ENCODE measurements at regions not wholly inside any gene's neighbourhood (a gene's known extent, or its start where the extent isn't known, plus 50 kb on each side); places are given as distances from the start of the nearest gene placed in this dataset.
A peak's percentile ranks its signal among the peaks of the same experiment; 100 is the strongest.

- no peak overlapping the region for H3K4me2 ChIP-seq (ENCODE audit: low read length)
- no peaks in the 10 kb centered on the region for H3K4me1 ChIP-seq (ENCODE audit: insufficient read depth, low read length)
- no peak for TF ChIP-seq EZH2 (IDR thresholded peaks at IDR 0.05; ENCODE audit: insufficient read depth, low read length)
- TF ChIP-seq, protein P1, sequence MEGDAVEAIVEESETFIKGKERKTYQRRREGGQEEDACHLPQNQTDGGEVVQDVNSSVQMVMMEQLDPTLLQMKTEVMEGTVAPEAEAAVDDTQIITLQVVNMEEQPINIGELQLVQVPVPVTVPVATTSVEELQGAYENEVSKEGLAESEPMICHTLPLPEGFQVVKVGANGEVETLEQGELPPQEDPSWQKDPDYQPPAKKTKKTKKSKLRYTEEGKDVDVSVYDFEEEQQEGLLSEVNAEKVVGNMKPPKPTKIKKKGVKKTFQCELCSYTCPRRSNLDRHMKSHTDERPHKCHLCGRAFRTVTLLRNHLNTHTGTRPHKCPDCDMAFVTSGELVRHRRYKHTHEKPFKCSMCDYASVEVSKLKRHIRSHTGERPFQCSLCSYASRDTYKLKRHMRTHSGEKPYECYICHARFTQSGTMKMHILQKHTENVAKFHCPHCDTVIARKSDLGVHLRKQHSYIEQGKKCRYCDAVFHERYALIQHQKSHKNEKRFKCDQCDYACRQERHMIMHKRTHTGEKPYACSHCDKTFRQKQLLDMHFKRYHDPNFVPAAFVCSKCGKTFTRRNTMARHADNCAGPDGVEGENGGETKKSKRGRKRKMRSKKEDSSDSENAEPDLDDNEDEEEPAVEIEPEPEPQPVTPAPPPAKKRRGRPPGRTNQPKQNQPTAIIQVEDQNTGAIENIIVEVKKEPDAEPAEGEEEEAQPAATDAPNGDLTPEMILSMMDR (IDR thresholded peaks at IDR 0.05; ENCODE audit: insufficient read depth, low read depth, low read length): no peak
- no peaks in the 10 kb centered on the region for H3K27me3 ChIP-seq (ENCODE audit: insufficient read depth, low read length)
- DNase-seq (ENCODE audit: low read depth) (peak; percentile 43), FAIRE-seq (no peak)
- no peaks in the 10 kb centered on the region for H3K79me2 ChIP-seq (ENCODE audit: insufficient read depth, low read length)
- H3K27ac Mint-ChIP-seq (ENCODE audit: unreplicated experiment): no peak overlapping the region
- no peaks in the 10 kb centered on the region for H3K9me3 Mint-ChIP-seq (ENCODE audit: unreplicated experiment)
- no peak overlapping the region for H3K9ac ChIP-seq (ENCODE audit: low read length)
- H3K36me3 ChIP-seq (ENCODE audit: insufficient read depth, low read length): no peaks in the 10 kb centered on the region
- no peak overlapping the region for H3K4me3 Mint-ChIP-seq (ENCODE audit: unreplicated experiment)
- H3K36me3 Mint-ChIP-seq (ENCODE audit: low read depth, unreplicated experiment): no peaks in the 10 kb centered on the region
- H3K27ac ChIP-seq (ENCODE audit: low read depth, low read length): no peak overlapping the region
- H3K4me1 Mint-ChIP-seq (ENCODE audit: low read depth, unreplicated experiment): no peaks in the 10 kb centered on the region
- no peak overlapping the region for H2AFZ ChIP-seq (ENCODE audit: low read depth, low read length)
- H3K4me3 ChIP-seq (ENCODE audit: insufficient read depth, low read depth, low read length): no peak overlapping the region
- H4K20me1 ChIP-seq (ENCODE audit: insufficient read depth, low read length): no peaks in the 10 kb centered on the region
- H3K27me3 Mint-ChIP-seq (ENCODE audit: low read depth, unreplicated experiment): no peaks in the 10 kb centered on the region
- H3K9me3 ChIP-seq (ENCODE audit: insufficient read depth, low read depth, low read length): no peaks in the 10 kb centered on the region
These were observed 144.4 kb downstream of the SEC23A start for GRCh38 chr14:38958589-38958988.

GRCh38 chr14:38951451-38951850 lies 151.6 kb downstream of the SEC23A start:
- H3K27me3 Mint-ChIP-seq (ENCODE audit: low read depth, unreplicated experiment): no peaks in the 10 kb centered on the region
- H3K36me3 Mint-ChIP-seq (ENCODE audit: low read depth, unreplicated experiment): no peaks in the 10 kb centered on the region
- H3K79me2 ChIP-seq (ENCODE audit: insufficient read depth, low read length): no peaks in the 10 kb centered on the region
- no peaks in the 10 kb centered on the region for H3K9me3 ChIP-seq (ENCODE audit: insufficient read depth, low read depth, low read length)
- no peak overlapping the region for H3K9ac ChIP-seq (ENCODE audit: low read length)
- peak; percentile 70 for DNase-seq (ENCODE audit: low read depth)
- no peaks in the 10 kb centered on the region for H3K36me3 ChIP-seq (ENCODE audit: insufficient read depth, low read length)
- H3K4me1 ChIP-seq (ENCODE audit: insufficient read depth, low read length): peaks cover 6% of the 10 kb centered on the region
- H3K4me1 Mint-ChIP-seq (ENCODE audit: low read depth, unreplicated experiment): peaks cover 7% of the 10 kb centered on the region
- H3K9me3 Mint-ChIP-seq (ENCODE audit: unreplicated experiment): no peaks in the 10 kb centered on the region
- no peaks in the 10 kb centered on the region for H4K20me1 ChIP-seq (ENCODE audit: insufficient read depth, low read length)
- H3K4me2 ChIP-seq (ENCODE audit: low read length): no peak overlapping the region
- TF ChIP-seq EZH2 (IDR thresholded peaks at IDR 0.05; ENCODE audit: insufficient read depth, low read length): no peak
- TF ChIP-seq, protein P1 (IDR thresholded peaks at IDR 0.05; ENCODE audit: insufficient read depth, low read depth, low read length): no peak
- H3K27me3 ChIP-seq (ENCODE audit: insufficient read depth, low read length): no peaks in the 10 kb centered on the region
- no peak overlapping the region for H2AFZ ChIP-seq (ENCODE audit: low read depth, low read length)
- peak; percentile 5 for FAIRE-seq
- no peak overlapping the region for H3K27ac Mint-ChIP-seq (ENCODE audit: unreplicated experiment)
- H3K4me3 Mint-ChIP-seq (ENCODE audit: unreplicated experiment): no peak overlapping the region
- no peak overlapping the region for H3K27ac ChIP-seq (ENCODE audit: low read depth, low read length)
- H3K4me3 ChIP-seq (ENCODE audit: insufficient read depth, low read depth, low read length): no peak overlapping the region

GRCh38 chr14:38950676-38951075 lies 152.4 kb downstream of the SEC23A start:
- no peaks in the 10 kb centered on the region for H4K20me1 ChIP-seq (ENCODE audit: insufficient read depth, low read length)
- H2AFZ ChIP-seq (ENCODE audit: low read depth, low read length): no peak overlapping the region

More at GRCh38 chr14:38950676-38951075, 152.4 kb downstream of the SEC23A start:
- no peaks in the 10 kb centered on the region for H3K79me2 ChIP-seq (ENCODE audit: insufficient read depth, low read length)
- H3K36me3 ChIP-seq (ENCODE audit: insufficient read depth, low read length): no peaks in the 10 kb centered on the region
- H3K27ac ChIP-seq (ENCODE audit: low read depth, low read length): no peak overlapping the region
- Mint-ChIP-seq H3K4me1 (ENCODE audit: low read depth, unreplicated experiment) (peaks cover 7% of the 10 kb centered on the region), H3K27ac (ENCODE audit: unreplicated experiment) (no peak overlapping the region), H3K4me3 (ENCODE audit: unreplicated experiment) (no peak overlapping the region), H3K27me3 (ENCODE audit: low read depth, unreplicated experiment) (no peaks in the 10 kb centered on the region), H3K36me3 (ENCODE audit: low read depth, unreplicated experiment) (no peaks in the 10 kb centered on the region), H3K9me3 (ENCODE audit: unreplicated experiment) (no peaks in the 10 kb centered on the region)
- no peak for FAIRE-seq
- no peaks in the 10 kb centered on the region for H3K9me3 ChIP-seq (ENCODE audit: insufficient read depth, low read depth, low read length)
- H3K4me1 ChIP-seq (ENCODE audit: insufficient read depth, low read length): peaks cover 6% of the 10 kb centered on the region
- no peak overlapping the region for H3K9ac ChIP-seq (ENCODE audit: low read length)
- no peaks in the 10 kb centered on the region for H3K27me3 ChIP-seq (ENCODE audit: insufficient read depth, low read length)
- no peak for DNase-seq (ENCODE audit: low read depth)
- no peak overlapping the region for H3K4me3 ChIP-seq (ENCODE audit: insufficient read depth, low read depth, low read length)
- no peak overlapping the region for H3K4me2 ChIP-seq (ENCODE audit: low read length)
- no peak for TF ChIP-seq EZH2 (IDR thresholded peaks at IDR 0.05; ENCODE audit: insufficient read depth, low read length)
- TF ChIP-seq, protein P1 (IDR thresholded peaks at IDR 0.05; ENCODE audit: insufficient read depth, low read depth, low read length): no peak
